Mesenchymal stem cell (in vitro differentiated cells and primary cell): ENCODE measurements at regions not wholly inside any gene's neighbourhood (a gene's known extent, or its start where the extent isn't known, plus 50 kb on each side); places are given as distances from the start of the nearest gene placed in this dataset.
A peak's percentile ranks its signal among the peaks of the same experiment; 100 is the strongest.

ENCODE experiments used
- DNase-seq: peaks from one replicate; pipeline ENCODE4 v3.0.0-alpha.2; 2013
- H2AFZ ChIP-seq: one replicate; pipeline ENCODE4 v1.6.1; 2013; ENCODE audit warnings: low read depth, mild to moderate bottlenecking, control low read depth, inconsistent platforms, low read length, moderate library complexity
- H2AK5ac ChIP-seq: 2 replicates; pipeline ENCODE4 v1.6.1; 2013; ENCODE audit warnings: low read length, moderate library complexity, mild to moderate bottlenecking, inconsistent platforms; ENCODE audit not compliant: severe bottlenecking
- H2BK120ac ChIP-seq: one replicate; pipeline ENCODE4 v1.6.1; 2013; ENCODE audit warnings: low read depth, mild to moderate bottlenecking, inconsistent platforms, low read length, moderate library complexity
- H2BK12ac ChIP-seq, 2 experiments: one replicate each; pipeline ENCODE4 v1.6.1; 2013; ENCODE audit warnings: inconsistent platforms in 2 of 2, low read length in 2 of 2, mild to moderate bottlenecking in 2 of 2, moderate library complexity in 2 of 2, control low read depth in 1 of 2
- H2BK15ac ChIP-seq: one replicate; pipeline ENCODE4 v1.6.1; 2013; ENCODE audit warnings: mild to moderate bottlenecking, low read depth, inconsistent platforms; ENCODE audit not compliant: poor library complexity, severe bottlenecking
- H2BK5ac ChIP-seq: 2 replicates; pipeline ENCODE4 v1.6.1; 2013; ENCODE audit warnings: low read depth, mild to moderate bottlenecking, low read length, control low read depth, inconsistent platforms; ENCODE audit not compliant: poor library complexity, severe bottlenecking
- H3K14ac ChIP-seq, 2 experiments: one replicate each; pipeline ENCODE4 v1.6.1; 2013; ENCODE audit warnings: inconsistent platforms in 2 of 2, low read length in 2 of 2, control low read depth in 1 of 2, mild to moderate bottlenecking in 1 of 2, moderate library complexity in 1 of 2
- H3K18ac ChIP-seq, 2 experiments: one replicate each; pipeline ENCODE4 v1.6.1; 2013; ENCODE audit warnings: inconsistent platforms in 2 of 2, low read length in 2 of 2, control low read depth in 1 of 2, low read depth in 1 of 2, mild to moderate bottlenecking in 1 of 2
- H3K23ac ChIP-seq, 2 experiments: one replicate each; pipeline ENCODE4 v1.6.1; 2013; ENCODE audit warnings: inconsistent platforms in 2 of 2, low read length in 2 of 2, mild to moderate bottlenecking in 2 of 2, moderate library complexity in 2 of 2, control low read depth in 1 of 2
- H3K27ac ChIP-seq: 2 replicates; pipeline ENCODE4 v1.5.1; 2013; ENCODE audit warnings: mild to moderate bottlenecking, moderate library complexity, low read length, control low read depth, inconsistent platforms; ENCODE audit not compliant: poor library complexity, severe bottlenecking
- H3K27me3 ChIP-seq, 2 experiments: 2 replicates each; pipeline versions ENCODE4 v1.6.1 to v1.7.0; 2013; ENCODE audit warnings: low read length in 2 of 2, mild to moderate bottlenecking in 2 of 2, moderate library complexity in 2 of 2, control low read depth in 1 of 2, inconsistent platforms in 1 of 2; ENCODE audit not compliant: control insufficient read depth in 1 of 2, insufficient read depth in 1 of 2
- H3K36me3 ChIP-seq, 2 experiments: 2 replicates each; pipeline versions ENCODE4 v1.6.1 to v1.7.0; 2013; ENCODE audit warnings: low read length in 2 of 2, control low read depth in 1 of 2, inconsistent platforms in 1 of 2, low read depth in 1 of 2, mild to moderate bottlenecking in 1 of 2; ENCODE audit not compliant: insufficient read depth in 2 of 2, control insufficient read depth in 1 of 2
- H3K4ac ChIP-seq, 2 experiments: one replicate each; pipeline ENCODE4 v1.6.1; 2013; ENCODE audit warnings: inconsistent platforms in 2 of 2, low read length in 2 of 2, mild to moderate bottlenecking in 2 of 2, moderate library complexity in 2 of 2, control low read depth in 1 of 2, low read depth in 1 of 2
- H3K4me1 ChIP-seq: 2 replicates; pipeline ENCODE4 v1.6.1; 2013; ENCODE audit warnings: low read depth, low read length, control low read depth; ENCODE audit not compliant: control insufficient read depth, insufficient read depth
- H3K4me2 ChIP-seq: 2 replicates; pipeline ENCODE4 v1.6.1; 2013; ENCODE audit warnings: low read length, mild to moderate bottlenecking, inconsistent platforms; ENCODE audit not compliant: poor library complexity, severe bottlenecking
- H3K4me3 ChIP-seq, 2 experiments: 2 replicates each; pipeline versions ENCODE4 v1.5.1 to v1.7.0; 2013; ENCODE audit warnings: low read length in 2 of 2, mild to moderate bottlenecking in 2 of 2, control low read depth in 1 of 2, low read depth in 1 of 2; ENCODE audit not compliant: insufficient read depth in 1 of 2
- H3K79me1 ChIP-seq: replicated peaks from 2 replicates; pipeline ENCODE4 v1.6.1; 2013; ENCODE audit warnings: mild to moderate bottlenecking, control low read depth, low read length, inconsistent platforms; ENCODE audit not compliant: poor library complexity, severe bottlenecking
- H3K9ac ChIP-seq: 2 replicates; pipeline ENCODE4 v1.7.0; 2013; ENCODE audit warnings: mild to moderate bottlenecking, low read length, moderate library complexity
- H3K9me3 ChIP-seq: 2 replicates; pipeline ENCODE4 v1.7.0; 2013; ENCODE audit warnings: mild to moderate bottlenecking, low read length; ENCODE audit not compliant: control insufficient read depth
- H4K8ac ChIP-seq: one replicate; pipeline ENCODE4 v1.6.1; 2013; ENCODE audit warnings: inconsistent platforms, mild to moderate bottlenecking, low read length, moderate library complexity
- H4K91ac ChIP-seq: one replicate; pipeline ENCODE4 v1.6.1; 2013; ENCODE audit warnings: mild to moderate bottlenecking, low read length, inconsistent platforms
- WGBS: methylation state at CpG from one replicate; pipeline ENCODE4 v1.1.7; 2013; ENCODE audit warnings: mixed read lengths; 5-methylcytosine and 5-hydroxymethylcytosine counted together

GRCh38 chr2:83941886-83942285, 517.2 kb downstream of the SUCLG1 start:
- Histone ChIP-seq H2BK120ac (no peak overlapping the region), H3K9ac (no peak overlapping the region), H4K8ac (no peak overlapping the region), H3K27ac (no peak overlapping the region), H3K4me3 (no peak overlapping the region), H2AK5ac (no peak overlapping the region), H2BK12ac (no peak overlapping the region), H3K18ac (no peak overlapping the region), H3K4me1 (no peaks in the 10 kb centered on the region), H3K4ac (no peak overlapping the region), H3K9me3 (no peaks in the 10 kb centered on the region), H3K27me3 (no peaks in the 10 kb centered on the region), H3K14ac (no peak overlapping the region), H3K4me2 (peak overlapping the region; percentile 2), H2BK5ac (no peak overlapping the region), H3K79me1 (no peaks in the 10 kb centered on the region), H3K36me3 (no peaks in the 10 kb centered on the region), H2AFZ (no peak overlapping the region), H2BK15ac (no peak overlapping the region), H4K91ac (no peak overlapping the region), H3K23ac (no peak overlapping the region)
- WGBS: 85% methylated on average over 5 of the region's 5 CpGs
- no peak for DNase-seq

GRCh38 chr2:83933749-83934148, 525.3 kb downstream of the SUCLG1 start:
- no peak overlapping the region for H3K4me2 ChIP-seq
- H3K9ac ChIP-seq: no peak overlapping the region
- no peak overlapping the region for H3K18ac ChIP-seq
- no peak for DNase-seq
- no peak overlapping the region for H3K4me3 ChIP-seq
- H2AFZ ChIP-seq: no peak overlapping the region
- no peaks in the 10 kb centered on the region for H3K36me3 ChIP-seq
- H2BK12ac ChIP-seq: no peak overlapping the region
- no peaks in the 10 kb centered on the region for H3K4me1 ChIP-seq
- H2AK5ac ChIP-seq: no peak overlapping the region
- WGBS: 11% methylated on average over 1 of the region's 2 CpGs
- no peak overlapping the region for H3K14ac ChIP-seq
- no peak overlapping the region for H3K27ac ChIP-seq
- no peaks in the 10 kb centered on the region for H3K79me1 ChIP-seq
- H3K23ac ChIP-seq: no peak overlapping the region
- H3K27me3 ChIP-seq: no peaks in the 10 kb centered on the region
- H3K9me3 ChIP-seq: no peaks in the 10 kb centered on the region
- no peak overlapping the region for H2BK120ac ChIP-seq
- H4K8ac ChIP-seq: no peak overlapping the region
- H2BK15ac ChIP-seq: no peak overlapping the region
- H4K91ac ChIP-seq: no peak overlapping the region
- H2BK5ac ChIP-seq: no peak overlapping the region
- no peak overlapping the region for H3K4ac ChIP-seq

GRCh38 chr2:83923531-83923930, 535.5 kb downstream of the SUCLG1 start:
- WGBS: 43% methylated on average over 2 of the region's 2 CpGs

GRCh38 chr2:83916559-83916958, 542.5 kb downstream of the SUCLG1 start:
- H3K4me3 ChIP-seq: no peak overlapping the region
- no peak overlapping the region for H3K4me2 ChIP-seq
- no peak overlapping the region for H3K18ac ChIP-seq
- no peak overlapping the region for H3K27ac ChIP-seq
- no peak overlapping the region for H4K8ac ChIP-seq
- no peak overlapping the region for H3K23ac ChIP-seq
- no peak overlapping the region for H2BK120ac ChIP-seq
- no peaks in the 10 kb centered on the region for H3K4me1 ChIP-seq
- H4K91ac ChIP-seq: no peak overlapping the region
- H3K9me3 ChIP-seq: peaks cover under 1% of the 10 kb centered on the region
- H2BK5ac ChIP-seq: no peak overlapping the region
- H2BK15ac ChIP-seq: no peak overlapping the region
- no peak overlapping the region for H2AFZ ChIP-seq
- no peak overlapping the region for H3K9ac ChIP-seq
- H3K79me1 ChIP-seq: no peaks in the 10 kb centered on the region
- no peak for DNase-seq
- H3K14ac ChIP-seq: no peak overlapping the region
- H2BK12ac ChIP-seq: no peak overlapping the region
- H2AK5ac ChIP-seq: no peak overlapping the region
- no peaks in the 10 kb centered on the region for H3K27me3 ChIP-seq
- H3K4ac ChIP-seq: no peak overlapping the region
- no peaks in the 10 kb centered on the region for H3K36me3 ChIP-seq

More at GRCh38 chr2:83923531-83923930, 535.5 kb downstream of the SUCLG1 start:
- Histone ChIP-seq H2BK5ac (no peak overlapping the region), H3K4me2 (no peak overlapping the region), H4K91ac (no peak overlapping the region), H3K9me3 (peaks cover 5% of the 10 kb centered on the region), H2BK15ac (no peak overlapping the region), H3K4ac (no peak overlapping the region), H3K18ac (no peak overlapping the region), H4K8ac (no peak overlapping the region), H3K4me3 (no peak overlapping the region), H3K36me3 (no peaks in the 10 kb centered on the region), H3K23ac (no peak overlapping the region), H2BK120ac (no peak overlapping the region), H2BK12ac (no peak overlapping the region), H3K79me1 (no peaks in the 10 kb centered on the region), H2AFZ (no peak overlapping the region), H3K4me1 (no peaks in the 10 kb centered on the region), H3K14ac (no peak overlapping the region), H2AK5ac (no peak overlapping the region), H3K9ac (no peak overlapping the region), H3K27ac (no peak overlapping the region), H3K27me3 (no peaks in the 10 kb centered on the region)
- DNase-seq: no peak
